Neural crest cell (in vitro differentiated cells): ENCODE measurements at regions not wholly inside any gene's neighbourhood (a gene's known extent, or its start where the extent isn't known, plus 50 kb on each side); places are given as distances from the start of the nearest gene placed in this dataset.

Source experiments
- DNase-seq: peaks from one replicate; pipeline ENCODE4 v3.0.0; 2021; ENCODE audit warnings: low read depth, mixed read lengths, low spot score
- H3K27ac Mint-ChIP-seq: one replicate; pipeline ENCODE4 v1.8.0; 2021; ENCODE audit warnings: mild to moderate bottlenecking, mixed read lengths; ENCODE audit not compliant: unreplicated experiment
- H3K27me3 Mint-ChIP-seq: 2 replicates; pipeline ENCODE4 v1.8.0; 2021; ENCODE audit warnings: low read depth, mild to moderate bottlenecking, mixed read lengths
- H3K36me3 Mint-ChIP-seq: 2 replicates; pipeline ENCODE4 v1.8.0; 2021; ENCODE audit warnings: low read depth, mild to moderate bottlenecking, mixed read lengths
- H3K4me1 Mint-ChIP-seq: 2 replicates; pipeline ENCODE4 v1.8.0; 2021; ENCODE audit warnings: mixed read lengths
- H3K4me3 Mint-ChIP-seq: one replicate; pipeline ENCODE4 v1.8.0; 2021; ENCODE audit warnings: mild to moderate bottlenecking, mixed read lengths
- H3K9me3 Mint-ChIP-seq: 2 replicates; pipeline ENCODE4 v1.8.0; 2021; ENCODE audit warnings: mixed read lengths
- TF ChIP-seq, protein P1 (sequence below): fragments of 200-600 bp; sonication (generic); conservative IDR thresholded peaks from 2 replicates; pipeline ENCODE4 v1.5.0; 2021; ENCODE audit warnings: antibody characterized with exemption, mild to moderate bottlenecking

DNA sequence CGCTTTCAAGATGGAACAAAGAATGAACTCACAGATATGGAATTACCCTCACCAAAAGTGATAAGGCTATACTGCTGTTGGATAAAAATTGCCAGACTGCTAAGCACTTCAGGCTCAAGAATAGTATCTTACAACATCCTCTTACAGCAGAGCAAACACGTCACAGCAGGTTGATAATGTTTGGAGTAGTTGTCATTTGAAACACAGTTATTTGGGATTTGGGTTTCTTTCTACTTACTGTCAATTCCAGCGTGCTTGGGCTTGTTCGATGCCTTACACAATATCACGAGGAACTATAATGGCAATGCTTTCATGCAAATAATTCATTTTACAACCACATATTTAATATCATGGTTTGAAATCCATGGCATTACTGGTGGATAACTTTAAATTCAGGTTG is 1223.7 kb upstream of the AGA start:
- Mint-ChIP-seq H3K27me3 (no peaks in the 10 kb centered on the region), H3K4me1 (no peaks in the 10 kb centered on the region), H3K36me3 (no peaks in the 10 kb centered on the region), H3K27ac (no peak overlapping the region), H3K9me3 (peaks cover 11% of the 10 kb centered on the region), H3K4me3 (no peak overlapping the region)
- TF ChIP-seq, protein P1, sequence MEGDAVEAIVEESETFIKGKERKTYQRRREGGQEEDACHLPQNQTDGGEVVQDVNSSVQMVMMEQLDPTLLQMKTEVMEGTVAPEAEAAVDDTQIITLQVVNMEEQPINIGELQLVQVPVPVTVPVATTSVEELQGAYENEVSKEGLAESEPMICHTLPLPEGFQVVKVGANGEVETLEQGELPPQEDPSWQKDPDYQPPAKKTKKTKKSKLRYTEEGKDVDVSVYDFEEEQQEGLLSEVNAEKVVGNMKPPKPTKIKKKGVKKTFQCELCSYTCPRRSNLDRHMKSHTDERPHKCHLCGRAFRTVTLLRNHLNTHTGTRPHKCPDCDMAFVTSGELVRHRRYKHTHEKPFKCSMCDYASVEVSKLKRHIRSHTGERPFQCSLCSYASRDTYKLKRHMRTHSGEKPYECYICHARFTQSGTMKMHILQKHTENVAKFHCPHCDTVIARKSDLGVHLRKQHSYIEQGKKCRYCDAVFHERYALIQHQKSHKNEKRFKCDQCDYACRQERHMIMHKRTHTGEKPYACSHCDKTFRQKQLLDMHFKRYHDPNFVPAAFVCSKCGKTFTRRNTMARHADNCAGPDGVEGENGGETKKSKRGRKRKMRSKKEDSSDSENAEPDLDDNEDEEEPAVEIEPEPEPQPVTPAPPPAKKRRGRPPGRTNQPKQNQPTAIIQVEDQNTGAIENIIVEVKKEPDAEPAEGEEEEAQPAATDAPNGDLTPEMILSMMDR = no peak
- no peak for DNase-seq

GRCh38 chr4:178671766-178672165 is 1229.5 kb upstream of the AGA start:
- Mint-ChIP-seq H3K4me3 (no peak overlapping the region), H3K27me3 (no peaks in the 10 kb centered on the region)

GRCh38 chr4:178672512-178672911 is 1230.3 kb upstream of the AGA start:
- Mint-ChIP-seq H3K27me3 (no peaks in the 10 kb centered on the region), H3K36me3 (no peaks in the 10 kb centered on the region), H3K4me1 (no peaks in the 10 kb centered on the region), H3K9me3 (peaks cover 8% of the 10 kb centered on the region), H3K4me3 (no peak overlapping the region), H3K27ac (no peak overlapping the region)
- TF ChIP-seq, protein P1 = no peak
- no peak for DNase-seq

More at GRCh38 chr4:178671766-178672165, 1229.5 kb upstream of the AGA start:
- H3K4me1 Mint-ChIP-seq = no peaks in the 10 kb centered on the region
- H3K27ac Mint-ChIP-seq = no peak overlapping the region
- DNase-seq = no peak
- TF ChIP-seq, protein P1 = no peak
- peaks cover 8% of the 10 kb centered on the region for H3K9me3 Mint-ChIP-seq
- H3K36me3 Mint-ChIP-seq = no peaks in the 10 kb centered on the region

GRCh38 chr4:178681871-178682270 is 1239.6 kb upstream of the AGA start:
- Mint-ChIP-seq H3K36me3 (no peaks in the 10 kb centered on the region), H3K4me3 (no peak overlapping the region), H3K4me1 (no peaks in the 10 kb centered on the region), H3K9me3 (peaks cover 3% of the 10 kb centered on the region), H3K27ac (no peak overlapping the region), H3K27me3 (no peaks in the 10 kb centered on the region)
- no peak for DNase-seq
- TF ChIP-seq, protein P1 = no peak

DNA sequence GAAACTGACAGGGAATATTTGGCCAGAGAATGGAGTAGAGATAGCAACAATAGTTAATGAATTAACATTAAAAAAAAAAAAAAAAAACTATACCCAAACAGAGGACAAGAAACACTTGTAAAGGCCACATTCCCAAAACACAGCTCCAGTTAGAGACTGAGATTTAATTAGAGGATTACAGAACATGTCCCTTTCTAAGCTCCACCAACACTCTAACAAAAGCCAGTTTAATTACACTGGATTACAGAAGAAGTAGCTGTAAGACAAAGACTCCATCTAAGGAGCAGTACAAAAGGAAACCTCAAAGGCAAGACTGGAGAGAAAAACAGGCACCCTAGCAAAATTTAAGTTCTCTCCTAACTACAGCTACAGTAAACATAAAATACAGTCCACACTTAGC is 1247.7 kb upstream of the AGA start:
- Mint-ChIP-seq H3K36me3 (no peaks in the 10 kb centered on the region), H3K4me3 (no peak overlapping the region), H3K27me3 (no peaks in the 10 kb centered on the region), H3K9me3 (no peaks in the 10 kb centered on the region), H3K4me1 (peaks cover 4% of the 10 kb centered on the region), H3K27ac (no peak overlapping the region)
- no peak for DNase-seq
- TF ChIP-seq, protein P1 = no peak

- TF ChIP-seq, protein P1 = no peak
Observed at GRCh38 chr4:178693816-178694215, 1251.6 kb upstream of the AGA start.

More at GRCh38 chr4:178693816-178694215, 1251.6 kb upstream of the AGA start:
- no peaks in the 10 kb centered on the region for H3K27me3 Mint-ChIP-seq
- no peak for DNase-seq
- no peaks in the 10 kb centered on the region for H3K36me3 Mint-ChIP-seq
- no peaks in the 10 kb centered on the region for H3K9me3 Mint-ChIP-seq
- no peak overlapping the region for H3K4me3 Mint-ChIP-seq
- H3K4me1 Mint-ChIP-seq = peaks cover 4% of the 10 kb centered on the region
- no peak overlapping the region for H3K27ac Mint-ChIP-seq
